Smooth muscle cell (in vitro differentiated cells): ENCODE measurements at regions not wholly inside any gene's neighbourhood (a gene's known extent, or its start where the extent isn't known, plus 50 kb on each side); places are given as distances from the start of the nearest gene placed in this dataset.

ENCODE experiments used
- DNase-seq: peaks from one replicate; lab custom pipeline; 2025; ENCODE audit not compliant: unreplicated experiment; lab: John Stamatoyannopoulos, UW
- H2AFZ ChIP-seq: fragments of 200-600 bp; sonication (generic); 2 replicates; pipeline ENCODE4 v1.6.0; 2016; ENCODE audit warnings: antibody characterized with exemption, low read depth, mild to moderate bottlenecking
- H3F3A ChIP-seq: fragments of 200-600 bp; sonication (generic); 2 replicates; pipeline ENCODE4 v1.6.0; 2017; ENCODE audit warnings: antibody characterized with exemption, low read depth
- H3K27ac ChIP-seq: fragments of 200-600 bp; sonication (generic); 2 replicates; pipeline ENCODE4 v1.5.1; 2016; ENCODE audit warnings: low read depth, mild to moderate bottlenecking
- H3K27me3 ChIP-seq: fragments of 200-600 bp; sonication (generic); 2 replicates; pipeline ENCODE4 v1.6.1; 2016; ENCODE audit warnings: low read depth, mild to moderate bottlenecking
- H3K36me3 ChIP-seq: fragments of 200-600 bp; sonication (generic); 2 replicates; pipeline ENCODE4 v1.5.1; 2016; ENCODE audit warnings: low read depth
- H3K4me1 ChIP-seq: fragments of 200-600 bp; sonication (generic); 2 replicates; pipeline ENCODE4 v1.5.1; 2016; ENCODE audit warnings: low read depth
- H3K4me2 ChIP-seq: fragments of 200-600 bp; sonication (generic); 2 replicates; pipeline ENCODE4 v1.6.0; 2016; ENCODE audit warnings: mild to moderate bottlenecking
- H3K4me3 ChIP-seq: fragments of 200-600 bp; sonication (generic); 2 replicates; pipeline ENCODE4 v1.5.1; 2016; ENCODE audit warnings: mild to moderate bottlenecking
- H3K79me2 ChIP-seq: fragments of 200-600 bp; sonication (generic); 2 replicates; pipeline ENCODE4 v1.6.0; 2016; ENCODE audit warnings: low read depth, mild to moderate bottlenecking
- H3K9ac ChIP-seq: fragments of 200-600 bp; sonication (generic); 2 replicates; pipeline ENCODE4 v1.6.0; 2016; ENCODE audit warnings: low read depth
- H3K9me3 ChIP-seq: fragments of 200-600 bp; sonication (generic); replicated peaks from 2 replicates; pipeline ENCODE4 v1.5.1; 2016; ENCODE audit warnings: low read depth
- H4K20me1 ChIP-seq: fragments of 200-600 bp; sonication (generic); 2 replicates; pipeline ENCODE4 v1.6.0; 2016; ENCODE audit warnings: low read depth
- CTCF ChIP-seq: fragments of 200-600 bp; sonication (generic); IDR thresholded peaks from 2 replicates; pipeline ENCODE4 v1.5.1; 2017; ENCODE audit warnings: borderline replicate concordance, mild to moderate bottlenecking, antibody characterized with exemption; ENCODE audit not compliant: insufficient read depth, poor library complexity, severe bottlenecking
- WGBS: methylation state at CpG from one replicate; pipeline ENCODE4 v1.1.7; 2016; ENCODE audit warnings: low lambda C conversion rate; 5-methylcytosine and 5-hydroxymethylcytosine counted together

GRCh38 chr2:239625156-239625845 lies 224.5 kb upstream of the HDAC4 start:
- no peak for DNase-seq
- Histone ChIP-seq H3K9ac (no peak overlapping the region), H3K27ac (no peak overlapping the region), H3K4me2 (no peak overlapping the region), H2AFZ (no peak overlapping the region), H4K20me1 (no peaks in the 10 kb centered on the region), H3K27me3 (no peaks in the 10 kb centered on the region), H3K79me2 (no peaks in the 10 kb centered on the region), H3F3A (no peaks in the 10 kb centered on the region), H3K9me3 (no peaks in the 10 kb centered on the region), H3K36me3 (no peaks in the 10 kb centered on the region), H3K4me1 (no peaks in the 10 kb centered on the region), H3K4me3 (no peak overlapping the region)
- TF ChIP-seq CTCF, result no peak
- 96% methylated on average over 15 of the region's 17 CpGs for WGBS

GRCh38 chr2:239621611-239622010 lies 220.8 kb upstream of the HDAC4 start:
- no peak overlapping the region for H3K9ac ChIP-seq
- no peaks in the 10 kb centered on the region for H3K4me1 ChIP-seq
- no peak for DNase-seq
- no peak overlapping the region for H3K27ac ChIP-seq
- H3K36me3 ChIP-seq, result no peaks in the 10 kb centered on the region
- no peaks in the 10 kb centered on the region for H4K20me1 ChIP-seq
- H2AFZ ChIP-seq, result no peak overlapping the region
- no peak overlapping the region for H3K4me3 ChIP-seq
- no peak overlapping the region for H3K4me2 ChIP-seq
- H3K27me3 ChIP-seq, result no peaks in the 10 kb centered on the region
- H3K79me2 ChIP-seq, result no peaks in the 10 kb centered on the region
- WGBS, result 96% methylated on average over 6 of the region's 8 CpGs
- TF ChIP-seq CTCF, result no peak
- no peaks in the 10 kb centered on the region for H3K9me3 ChIP-seq
- H3F3A ChIP-seq, result no peaks in the 10 kb centered on the region

- Histone ChIP-seq H3F3A (no peaks in the 10 kb centered on the region), H2AFZ (no peak overlapping the region), H3K36me3 (no peaks in the 10 kb centered on the region), H3K9me3 (no peaks in the 10 kb centered on the region), H3K9ac (no peak overlapping the region), H3K4me1 (no peaks in the 10 kb centered on the region), H3K4me2 (no peak overlapping the region), H3K4me3 (no peak overlapping the region), H3K27me3 (no peaks in the 10 kb centered on the region), H3K79me2 (no peaks in the 10 kb centered on the region), H3K27ac (no peak overlapping the region), H4K20me1 (no peaks in the 10 kb centered on the region)
- no peak for DNase-seq
- TF ChIP-seq CTCF, result no peak
- 96% methylated on average over 1 of the region's 1 CpG for WGBS
Observed at GRCh38 chr2:239619369-239619768, 218.5 kb upstream of the HDAC4 start.

GRCh38 chr2:239616729-239617128 lies 215.9 kb upstream of the HDAC4 start:
- H3K9me3 ChIP-seq, result no peaks in the 10 kb centered on the region
- WGBS, result 48% methylated on average over 2 of the region's 2 CpGs
- no peaks in the 10 kb centered on the region for H3K27me3 ChIP-seq
- TF ChIP-seq CTCF, result no peak
- H3K4me2 ChIP-seq, result no peak overlapping the region
- H4K20me1 ChIP-seq, result no peaks in the 10 kb centered on the region
- no peak overlapping the region for H3K4me3 ChIP-seq
- H3K4me1 ChIP-seq, result no peaks in the 10 kb centered on the region
- no peaks in the 10 kb centered on the region for H3K36me3 ChIP-seq
- H3F3A ChIP-seq, result no peaks in the 10 kb centered on the region
- H2AFZ ChIP-seq, result no peak overlapping the region
- no peak overlapping the region for H3K27ac ChIP-seq
- no peak overlapping the region for H3K9ac ChIP-seq
- no peak for DNase-seq
- no peaks in the 10 kb centered on the region for H3K79me2 ChIP-seq
